Fibroblast of villous mesenchyme (primary cell): ENCODE measurements at regions not wholly inside any gene's neighbourhood (a gene's known extent, or its start where the extent isn't known, plus 50 kb on each side); places are given as distances from the start of the nearest gene placed in this dataset.

Experiments
- DNase-seq: peaks from one replicate; pipeline ENCODE4 v3.0.0-alpha.2; 2010; ENCODE audit warnings: low read depth
- H3K4me3 ChIP-seq: 2 replicates; pipeline ENCODE4 v1.5.1; 2011; ENCODE audit warnings: low read depth, mild to moderate bottlenecking, low read length
- CTCF ChIP-seq: IDR thresholded peaks from 2 replicates; pipeline ENCODE4 v1.5.1; 2012; ENCODE audit warnings: low read depth, mild to moderate bottlenecking, low read length; ENCODE audit not compliant: insufficient read depth

- no peak for TF ChIP-seq CTCF
- no peak overlapping the region for H3K4me3 ChIP-seq
Measured at GRCh38 chr21:36624105-36624504, 74.8 kb upstream of the SIM2 start.

GRCh38 chr21:36626791-36627190 lies 72.1 kb upstream of the SIM2 start:
- no peak for TF ChIP-seq CTCF
- no peak overlapping the region for H3K4me3 ChIP-seq
- no peak for DNase-seq

More at GRCh38 chr21:36624105-36624504, 74.8 kb upstream of the SIM2 start:
- DNase-seq: no peak

- no peak for DNase-seq
Measured at GRCh38 chr21:36627242-36627641, 71.7 kb upstream of the SIM2 start.

DNA sequence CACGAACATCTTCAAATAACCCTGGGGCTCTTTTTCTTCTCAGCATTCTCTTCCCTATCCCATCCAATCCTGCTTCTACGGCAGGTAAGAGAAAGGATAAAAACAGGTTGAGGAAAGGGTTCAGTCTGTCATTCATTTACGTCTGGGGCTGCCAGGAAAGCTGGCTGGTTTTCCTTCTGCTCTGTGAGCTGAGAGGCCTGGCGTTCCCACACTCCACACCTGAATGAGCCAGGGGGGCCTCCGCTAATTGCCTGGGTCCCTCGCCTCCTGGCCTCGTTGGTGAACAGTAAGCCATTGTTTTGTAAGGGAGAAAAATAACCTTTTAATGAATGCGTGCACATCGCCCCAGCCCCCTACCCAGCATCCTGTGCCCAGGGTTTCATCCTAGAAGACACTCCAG lies 70.8 kb upstream of the SIM2 start:
- no peak for DNase-seq
- no peak overlapping the region for H3K4me3 ChIP-seq
- no peak for TF ChIP-seq CTCF

More at GRCh38 chr21:36627242-36627641, 71.7 kb upstream of the SIM2 start:
- no peak for TF ChIP-seq CTCF
- no peak overlapping the region for H3K4me3 ChIP-seq

- no peak for TF ChIP-seq CTCF
- H3K4me3 ChIP-seq: no peak overlapping the region
- no peak for DNase-seq
Measured at GRCh38 chr21:36628761-36629460, 70.0 kb upstream of the SIM2 start.

GRCh38 chr21:36630485-36631206 lies 68.3 kb upstream of the SIM2 start:
- TF ChIP-seq CTCF: peak; percentile 80
- H3K4me3 ChIP-seq: no peak overlapping the region
- DNase-seq: peak; percentile 44
